Loucy (cell line): ENCODE measurements at regions not wholly inside any gene's neighbourhood (a gene's known extent, or its start where the extent isn't known, plus 50 kb on each side); places are given as distances from the start of the nearest gene placed in this dataset.

Source experiments
- H2AFZ ChIP-seq: fragments of 200-600 bp; sonication (generic); 2 replicates; pipeline ENCODE4 v1.6.0; 2016; ENCODE audit warnings: antibody characterized with exemption, mild to moderate bottlenecking, low read length, moderate library complexity
- H3F3A ChIP-seq: fragments of 200-600 bp; 2 replicates; pipeline ENCODE4 v1.6.0; 2016; ENCODE audit warnings: antibody characterized with exemption, low read depth, mild to moderate bottlenecking
- H3K27me3 ChIP-seq: fragments of 200-600 bp; sonication (generic); 2 replicates; pipeline ENCODE4 v1.6.1; 2014; ENCODE audit warnings: low read length, mild to moderate bottlenecking; ENCODE audit not compliant: insufficient read depth, poor library complexity, severe bottlenecking
- H3K36me3 ChIP-seq: fragments of 200-600 bp; sonication (generic); 2 replicates; pipeline ENCODE4 v1.6.1; 2016; ENCODE audit warnings: low read length; ENCODE audit not compliant: insufficient read depth
- H3K4me1 ChIP-seq: fragments of 200-600 bp; sonication (generic); 2 replicates; pipeline ENCODE4 v1.5.1; 2014; ENCODE audit warnings: low read length, mild to moderate bottlenecking; ENCODE audit not compliant: insufficient read depth, poor library complexity, severe bottlenecking
- H3K4me2 ChIP-seq: fragments of 200-600 bp; sonication (generic); 2 replicates; pipeline ENCODE4 v1.6.0; 2014; ENCODE audit warnings: antibody characterized with exemption, low read length, low read depth, mild to moderate bottlenecking; ENCODE audit not compliant: poor library complexity, severe bottlenecking
- H3K4me3 ChIP-seq: fragments of 200-600 bp; sonication (generic); 2 replicates; pipeline ENCODE4 v1.5.1; 2014; ENCODE audit warnings: low read length, mild to moderate bottlenecking, mixed read lengths; ENCODE audit not compliant: poor library complexity, severe bottlenecking
- H3K79me2 ChIP-seq: fragments of 200-600 bp; sonication (generic); 2 replicates; pipeline ENCODE4 v1.6.1; 2014; ENCODE audit warnings: low read length; ENCODE audit not compliant: insufficient read depth
- H3K9ac ChIP-seq: fragments of 200-600 bp; sonication (generic); 2 replicates; pipeline ENCODE4 v1.6.0; 2014; ENCODE audit warnings: mild to moderate bottlenecking, low read depth, low read length, moderate library complexity; ENCODE audit not compliant: poor library complexity, severe bottlenecking
- H3K9me2 ChIP-seq: fragments of 200-600 bp; sonication (generic); replicated peaks from 2 replicates; pipeline ENCODE4 v1.6.1; 2016; ENCODE audit warnings: low read depth, low read length, mixed read lengths
- H3K9me3 ChIP-seq: fragments of 200-600 bp; sonication (generic); 2 replicates; pipeline ENCODE4 v1.6.1; 2014; ENCODE audit warnings: mild to moderate bottlenecking, antibody characterized with exemption, low read length, low read depth; ENCODE audit not compliant: insufficient read depth
- H4K20me1 ChIP-seq: fragments of 200-600 bp; sonication (generic); 2 replicates; pipeline ENCODE4 v1.6.0; 2014; ENCODE audit warnings: antibody characterized with exemption, low read length, mild to moderate bottlenecking; ENCODE audit not compliant: insufficient read depth, poor library complexity, severe bottlenecking
- EZH2phosphoT487 ChIP-seq: fragments of 200-600 bp; IDR thresholded peaks from 2 replicates; pipeline ENCODE4 v1.6.1; 2018; ENCODE audit warnings: antibody characterized with exemption, mild to moderate bottlenecking, moderate library complexity, borderline replicate concordance
- TF ChIP-seq, protein P1 (sequence below): fragments of 200-600 bp; sonication (generic); conservative IDR thresholded peaks from 2 replicates; pipeline ENCODE4 v1.5.1; 2014; ENCODE audit warnings: mild to moderate bottlenecking, antibody characterized with exemption, low read length

DNA sequence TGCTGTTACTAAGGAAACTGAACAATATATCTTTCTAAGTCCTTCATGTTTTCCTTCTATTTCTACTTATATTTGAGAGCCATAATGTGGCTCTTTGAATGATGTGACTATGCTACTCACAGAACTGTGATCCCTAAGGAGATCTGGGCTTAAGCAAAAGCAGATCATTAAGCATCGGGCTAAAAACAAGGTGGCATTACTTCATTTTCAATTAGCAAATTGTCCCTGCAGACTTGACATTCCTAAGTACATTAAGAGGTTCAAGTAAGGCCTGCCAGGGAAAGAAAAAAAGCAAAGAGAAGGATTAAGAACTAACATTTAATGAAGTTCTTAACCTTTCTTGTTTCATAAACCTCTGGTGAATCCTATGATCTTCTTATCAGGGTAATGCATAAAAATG lies 447.6 kb downstream of the PDGFC start:
- TF ChIP-seq, protein P1, sequence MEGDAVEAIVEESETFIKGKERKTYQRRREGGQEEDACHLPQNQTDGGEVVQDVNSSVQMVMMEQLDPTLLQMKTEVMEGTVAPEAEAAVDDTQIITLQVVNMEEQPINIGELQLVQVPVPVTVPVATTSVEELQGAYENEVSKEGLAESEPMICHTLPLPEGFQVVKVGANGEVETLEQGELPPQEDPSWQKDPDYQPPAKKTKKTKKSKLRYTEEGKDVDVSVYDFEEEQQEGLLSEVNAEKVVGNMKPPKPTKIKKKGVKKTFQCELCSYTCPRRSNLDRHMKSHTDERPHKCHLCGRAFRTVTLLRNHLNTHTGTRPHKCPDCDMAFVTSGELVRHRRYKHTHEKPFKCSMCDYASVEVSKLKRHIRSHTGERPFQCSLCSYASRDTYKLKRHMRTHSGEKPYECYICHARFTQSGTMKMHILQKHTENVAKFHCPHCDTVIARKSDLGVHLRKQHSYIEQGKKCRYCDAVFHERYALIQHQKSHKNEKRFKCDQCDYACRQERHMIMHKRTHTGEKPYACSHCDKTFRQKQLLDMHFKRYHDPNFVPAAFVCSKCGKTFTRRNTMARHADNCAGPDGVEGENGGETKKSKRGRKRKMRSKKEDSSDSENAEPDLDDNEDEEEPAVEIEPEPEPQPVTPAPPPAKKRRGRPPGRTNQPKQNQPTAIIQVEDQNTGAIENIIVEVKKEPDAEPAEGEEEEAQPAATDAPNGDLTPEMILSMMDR, result no peak
- no peak for TF ChIP-seq EZH2phosphoT487

DNA sequence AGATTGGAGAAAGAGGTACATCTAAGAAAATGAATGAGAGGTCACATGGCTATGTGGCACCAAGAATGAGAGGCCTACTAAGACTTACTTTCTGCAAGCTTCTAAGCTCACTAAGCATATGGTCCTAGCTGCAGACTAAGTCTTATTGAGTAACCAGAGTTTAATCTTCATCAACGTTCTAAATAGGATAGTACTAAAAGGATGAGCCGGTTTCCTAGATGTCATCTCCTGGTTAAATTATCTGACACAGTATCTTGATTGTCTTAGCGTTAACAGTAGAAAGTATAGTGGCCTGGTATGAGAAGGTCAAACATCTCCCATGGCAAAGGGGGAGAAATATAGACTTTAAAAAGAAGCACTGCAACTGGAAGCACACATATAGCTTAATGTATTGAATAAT lies 448.1 kb downstream of the PDGFC start:
- Histone ChIP-seq H3K36me3 (no peaks in the 10 kb centered on the region), H3K9me3 (no peaks in the 10 kb centered on the region), H3K4me3 (no peak overlapping the region), H4K20me1 (no peaks in the 10 kb centered on the region), H2AFZ (no peak overlapping the region), H3K9me2 (no peaks in the 10 kb centered on the region; the same call in 1 of the 2 replicates), H3K79me2 (no peaks in the 10 kb centered on the region), H3F3A (no peaks in the 10 kb centered on the region), H3K4me1 (no peaks in the 10 kb centered on the region), H3K4me2 (no peak overlapping the region), H3K27me3 (no peaks in the 10 kb centered on the region), H3K9ac (no peak overlapping the region)
- TF ChIP-seq, protein P1, result no peak
- no peak for TF ChIP-seq EZH2phosphoT487

More for the DNA sequence above, 447.6 kb downstream of the PDGFC start:
- no peaks in the 10 kb centered on the region for H3K4me1 ChIP-seq
- no peak overlapping the region for H3K4me3 ChIP-seq
- H3K9me2 ChIP-seq, result no peaks in the 10 kb centered on the region; the same call in 1 of the 2 replicates
- no peaks in the 10 kb centered on the region for H3K27me3 ChIP-seq
- H4K20me1 ChIP-seq, result no peaks in the 10 kb centered on the region
- no peaks in the 10 kb centered on the region for H3K9me3 ChIP-seq
- no peaks in the 10 kb centered on the region for H3K36me3 ChIP-seq
- no peaks in the 10 kb centered on the region for H3K79me2 ChIP-seq
- H3F3A ChIP-seq, result no peaks in the 10 kb centered on the region
- H3K4me2 ChIP-seq, result no peak overlapping the region
- H3K9ac ChIP-seq, result no peak overlapping the region
- no peak overlapping the region for H2AFZ ChIP-seq

DNA sequence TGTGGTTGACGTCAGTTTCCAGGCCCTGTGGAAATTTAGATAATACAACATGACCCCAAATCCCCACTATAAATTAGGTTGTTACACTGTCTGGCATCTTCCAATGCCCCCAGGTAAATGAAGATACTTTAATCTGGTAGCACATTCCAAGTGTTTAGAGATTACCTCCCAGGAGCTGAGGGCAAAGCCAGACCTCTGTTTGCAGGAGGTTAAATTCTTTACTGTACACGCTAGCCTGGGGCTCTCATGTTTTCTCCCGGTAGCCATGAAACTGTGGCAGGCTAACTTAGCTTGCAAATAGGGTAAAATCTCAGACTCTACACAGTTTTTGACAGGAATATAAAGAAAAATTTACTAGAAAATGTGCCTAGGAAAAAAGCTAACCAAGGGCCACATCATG lies 450.0 kb downstream of the PDGFC start:
- Histone ChIP-seq H3K4me2 (no peak overlapping the region), H3K9me3 (no peaks in the 10 kb centered on the region), H3K9ac (no peak overlapping the region), H3K4me1 (no peaks in the 10 kb centered on the region), H3K9me2 (no peaks in the 10 kb centered on the region; the same call in 1 of the 2 replicates), H3K36me3 (no peaks in the 10 kb centered on the region), H2AFZ (no peak overlapping the region), H3K27me3 (no peaks in the 10 kb centered on the region), H3F3A (no peaks in the 10 kb centered on the region), H3K4me3 (no peak overlapping the region), H3K79me2 (no peaks in the 10 kb centered on the region), H4K20me1 (no peaks in the 10 kb centered on the region)
- TF ChIP-seq, protein P1, result no peak
- TF ChIP-seq EZH2phosphoT487, result no peak
